Kidney epithelial cell (primary cell): ENCODE measurements at regions not wholly inside any gene's neighbourhood (a gene's known extent, or its start where the extent isn't known, plus 50 kb on each side); places are given as distances from the start of the nearest gene placed in this dataset.

Experiments used
- DNase-seq: peaks from one replicate; pipeline ENCODE4 v3.0.0-alpha.2; 2010; ENCODE audit warnings: low read depth
- H3K27me3 ChIP-seq: 2 replicates; pipeline ENCODE4 v1.6.0; 2011; ENCODE audit warnings: low read length; ENCODE audit not compliant: control insufficient read depth, insufficient read depth
- H3K36me3 ChIP-seq: 2 replicates; pipeline ENCODE4 v1.5.1; 2011; ENCODE audit warnings: low read length; ENCODE audit not compliant: control insufficient read depth, insufficient read depth
- H3K4me3 ChIP-seq: 2 replicates; pipeline ENCODE4 v1.5.1; 2011; ENCODE audit warnings: low read depth, mild to moderate bottlenecking, control low read depth, low read length
- CTCF ChIP-seq: IDR thresholded peaks from 2 replicates; pipeline ENCODE4 v1.5.1; 2011; ENCODE audit warnings: mild to moderate bottlenecking, moderate library complexity, low read length, control low read depth, inconsistent platforms; ENCODE audit not compliant: insufficient read depth, poor library complexity, severe bottlenecking

- Histone ChIP-seq H3K36me3 (no peaks in the 10 kb centered on the region), H3K4me3 (no peak overlapping the region), H3K27me3 (no peaks in the 10 kb centered on the region)
- no peak for TF ChIP-seq CTCF
- DNase-seq, result no peak
Measured at GRCh38 chrX:142043196-142043595, 139.5 kb downstream of the MAGEC1 start.

- Histone ChIP-seq H3K36me3 (no peaks in the 10 kb centered on the region), H3K27me3 (no peaks in the 10 kb centered on the region), H3K4me3 (no peak overlapping the region)
- no peak for TF ChIP-seq CTCF
- no peak for DNase-seq
Measured at GRCh38 chrX:142040906-142041305, 137.2 kb downstream of the MAGEC1 start.

GRCh38 chrX:142036116-142036515 is 132.4 kb downstream of the MAGEC1 start:
- H3K4me3 ChIP-seq, result no peak overlapping the region
- TF ChIP-seq CTCF, result no peak
- DNase-seq, result no peak

GRCh38 chrX:142005532-142005931 is 101.8 kb downstream of the MAGEC1 start:
- Histone ChIP-seq H3K4me3 (no peak overlapping the region), H3K36me3 (no peaks in the 10 kb centered on the region), H3K27me3 (no peaks in the 10 kb centered on the region)
- no peak for TF ChIP-seq CTCF
- DNase-seq, result no peak

More at GRCh38 chrX:142036116-142036515, 132.4 kb downstream of the MAGEC1 start:
- H3K36me3 ChIP-seq, result no peaks in the 10 kb centered on the region
- no peaks in the 10 kb centered on the region for H3K27me3 ChIP-seq

- TF ChIP-seq CTCF, result no peak
- no peak overlapping the region for H3K4me3 ChIP-seq
- no peak for DNase-seq
- H3K36me3 ChIP-seq, result no peaks in the 10 kb centered on the region
- H3K27me3 ChIP-seq, result no peaks in the 10 kb centered on the region
Measured at GRCh38 chrX:142002471-142002870, 98.8 kb downstream of the MAGEC1 start.

- TF ChIP-seq CTCF, result no peak
- Histone ChIP-seq H3K36me3 (no peaks in the 10 kb centered on the region), H3K4me3 (no peak overlapping the region), H3K27me3 (no peaks in the 10 kb centered on the region)
- DNase-seq, result no peak
Measured at GRCh38 chrX:142001934-142002333, 98.2 kb downstream of the MAGEC1 start.
